ENCODE measurements at regions not wholly inside any gene's neighbourhood (a gene's known extent, or its start where the extent isn't known, plus 50 kb on each side); places are given as distances from the start of the nearest gene placed in this dataset.

GRCh38 chr5:124404796-124405195 lies 341.6 kb downstream of the ZNF608 start:
- DNase-seq (ENCODE audit: low spot score) = no peak
- no peak for ATAC-seq (ENCODE audit: low FRiP score)
- no peak for TF ChIP-seq CTCF (IDR thresholded peaks at IDR 0.05)

GRCh38 chr5:124403281-124403680 lies 343.2 kb downstream of the ZNF608 start:
- DNase-seq (ENCODE audit: low spot score) = no peak

GRCh38 chr5:124402144-124402581 lies 344.3 kb downstream of the ZNF608 start:
- DNase-seq (ENCODE audit: low spot score) (peak; percentile 33), ATAC-seq (ENCODE audit: low FRiP score) (peak; percentile 85)
- no peak for TF ChIP-seq CTCF (IDR thresholded peaks at IDR 0.05)

More at GRCh38 chr5:124403281-124403680, 343.2 kb downstream of the ZNF608 start:
- no peak for ATAC-seq (ENCODE audit: low FRiP score)
- TF ChIP-seq CTCF (IDR thresholded peaks at IDR 0.05) = no peak

- DNase-seq (ENCODE audit: low spot score) (no peak), ATAC-seq (ENCODE audit: low FRiP score) (no peak)
- TF ChIP-seq CTCF (IDR thresholded peaks at IDR 0.05) = no peak
Measured at GRCh38 chr5:124401476-124402143, 344.8 kb downstream of the ZNF608 start.

- DNase-seq (ENCODE audit: low spot score) (no peak), ATAC-seq (ENCODE audit: low FRiP score) (no peak)
- TF ChIP-seq CTCF (IDR thresholded peaks at IDR 0.05) = no peak
Measured at GRCh38 chr5:124399426-124399961, 346.9 kb downstream of the ZNF608 start.

GRCh38 chr5:124398460-124398859 lies 348.0 kb downstream of the ZNF608 start:
- DNase-seq (ENCODE audit: low spot score) (no peak), ATAC-seq (ENCODE audit: low FRiP score) (no peak)
- no peak for TF ChIP-seq CTCF (IDR thresholded peaks at IDR 0.05)

GRCh38 chr5:124397317-124397716 lies 349.1 kb downstream of the ZNF608 start:
- TF ChIP-seq CTCF (IDR thresholded peaks at IDR 0.05) = no peak
- DNase-seq (ENCODE audit: low spot score) = no peak
- ATAC-seq (ENCODE audit: low FRiP score) = no peak

All from omental fat pad (tissue), 3 donors.